RKO (cell line): ENCODE measurements at regions not wholly inside any gene's neighbourhood (a gene's known extent, or its start where the extent isn't known, plus 50 kb on each side); places are given as distances from the start of the nearest gene placed in this dataset.

Experiments
- DNase-seq: peaks from one replicate; pipeline ENCODE4 v3.0.0-alpha.2; 2016; ENCODE audit warnings: low spot score

- no peak for DNase-seq
Observed at GRCh38 chr13:97630725-97631124, 196.8 kb downstream of the RAP2A start.

- no peak for DNase-seq
Observed at GRCh38 chr13:97631158-97631557, 197.2 kb downstream of the RAP2A start.

GRCh38 chr13:97639236-97639635, 205.3 kb downstream of the RAP2A start:
- DNase-seq: no peak

GRCh38 chr13:97640268-97640667, 206.3 kb downstream of the RAP2A start:
- DNase-seq: no peak

GRCh38 chr13:97648171-97648880, 214.4 kb downstream of the RAP2A start:
- DNase-seq: no peak

GRCh38 chr13:97648881-97649224, 214.9 kb downstream of the RAP2A start:
- no peak for DNase-seq

GRCh38 chr13:97653443-97654140, 219.6 kb downstream of the RAP2A start:
- no peak for DNase-seq

- DNase-seq: no peak
Observed at GRCh38 chr13:97654236-97654635, 220.3 kb downstream of the RAP2A start.

- DNase-seq: no peak
Observed at GRCh38 chr13:97658556-97658955, 224.6 kb downstream of the RAP2A start.

GRCh38 chr13:97659602-97660001, 225.6 kb downstream of the RAP2A start:
- DNase-seq: no peak

GRCh38 chr13:97660594-97661260, 226.8 kb downstream of the RAP2A start:
- DNase-seq: no peak

GRCh38 chr13:97686594-97686993, 252.6 kb downstream of the RAP2A start:
- no peak for DNase-seq

GRCh38 chr13:97692628-97693027, 258.7 kb downstream of the RAP2A start:
- DNase-seq: no peak

GRCh38 chr13:97695684-97696083, 257.8 kb upstream of the IPO5 start:
- DNase-seq: no peak

- no peak for DNase-seq
Observed at GRCh38 chr13:97696921-97697320, 256.6 kb upstream of the IPO5 start.

GRCh38 chr13:97700306-97700848, 253.1 kb upstream of the IPO5 start:
- no peak for DNase-seq

GRCh38 chr13:97702614-97703013, 250.9 kb upstream of the IPO5 start:
- no peak for DNase-seq

- peak; percentile 14 for DNase-seq
Observed at GRCh38 chr13:97710797-97711196, 242.7 kb upstream of the IPO5 start.

GRCh38 chr13:97712770-97713169, 240.7 kb upstream of the IPO5 start:
- no peak for DNase-seq

- no peak for DNase-seq
Observed at GRCh38 chr13:97715763-97716162, 237.7 kb upstream of the IPO5 start.

- DNase-seq: no peak
Observed at GRCh38 chr13:97716746-97717145, 236.7 kb upstream of the IPO5 start.

- DNase-seq: peak; percentile 43
Observed at GRCh38 chr13:97719736-97720135, 233.7 kb upstream of the IPO5 start.

GRCh38 chr13:97720896-97721295, 232.6 kb upstream of the IPO5 start:
- no peak for DNase-seq
